ENCODE measurements at regions not wholly inside any gene's neighbourhood (a gene's known extent, or its start where the extent isn't known, plus 50 kb on each side); places are given as distances from the start of the nearest gene placed in this dataset.

DNA sequence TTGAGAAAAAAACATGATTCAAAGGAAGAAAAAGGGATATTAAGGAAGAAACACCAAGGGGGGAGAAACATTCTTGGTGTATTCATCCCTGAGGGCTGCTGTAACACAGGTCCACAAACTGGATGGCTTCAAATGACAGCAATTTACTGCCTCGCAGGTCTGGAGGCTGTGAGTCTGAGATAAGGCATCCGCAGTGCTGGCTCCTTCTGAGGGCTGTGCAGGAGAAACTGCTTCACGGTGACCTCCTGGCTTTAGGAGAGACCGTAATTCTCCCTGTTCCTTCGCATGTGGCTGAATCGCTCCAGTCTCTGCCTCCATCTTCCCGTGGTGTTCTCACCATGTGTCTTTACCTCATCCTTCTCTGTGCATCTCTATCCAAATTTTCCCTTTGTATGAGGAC lies 490.7 kb downstream of the EIPR1 start:
- H3K4me3 ChIP-seq (ENCODE audit: low read depth, low read length), result no peak overlapping the region
- in situ Hi-C loops (cut with HindIII; ENCODE audit: low sequenced_read_pairs), result no loop called here
- DNase-seq (ENCODE audit: low read depth), result no peak
- TF ChIP-seq, protein P1, sequence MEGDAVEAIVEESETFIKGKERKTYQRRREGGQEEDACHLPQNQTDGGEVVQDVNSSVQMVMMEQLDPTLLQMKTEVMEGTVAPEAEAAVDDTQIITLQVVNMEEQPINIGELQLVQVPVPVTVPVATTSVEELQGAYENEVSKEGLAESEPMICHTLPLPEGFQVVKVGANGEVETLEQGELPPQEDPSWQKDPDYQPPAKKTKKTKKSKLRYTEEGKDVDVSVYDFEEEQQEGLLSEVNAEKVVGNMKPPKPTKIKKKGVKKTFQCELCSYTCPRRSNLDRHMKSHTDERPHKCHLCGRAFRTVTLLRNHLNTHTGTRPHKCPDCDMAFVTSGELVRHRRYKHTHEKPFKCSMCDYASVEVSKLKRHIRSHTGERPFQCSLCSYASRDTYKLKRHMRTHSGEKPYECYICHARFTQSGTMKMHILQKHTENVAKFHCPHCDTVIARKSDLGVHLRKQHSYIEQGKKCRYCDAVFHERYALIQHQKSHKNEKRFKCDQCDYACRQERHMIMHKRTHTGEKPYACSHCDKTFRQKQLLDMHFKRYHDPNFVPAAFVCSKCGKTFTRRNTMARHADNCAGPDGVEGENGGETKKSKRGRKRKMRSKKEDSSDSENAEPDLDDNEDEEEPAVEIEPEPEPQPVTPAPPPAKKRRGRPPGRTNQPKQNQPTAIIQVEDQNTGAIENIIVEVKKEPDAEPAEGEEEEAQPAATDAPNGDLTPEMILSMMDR (IDR thresholded peaks at IDR 0.05; ENCODE audit: low read depth, low read length, missing control alignments), result no peak

DNA sequence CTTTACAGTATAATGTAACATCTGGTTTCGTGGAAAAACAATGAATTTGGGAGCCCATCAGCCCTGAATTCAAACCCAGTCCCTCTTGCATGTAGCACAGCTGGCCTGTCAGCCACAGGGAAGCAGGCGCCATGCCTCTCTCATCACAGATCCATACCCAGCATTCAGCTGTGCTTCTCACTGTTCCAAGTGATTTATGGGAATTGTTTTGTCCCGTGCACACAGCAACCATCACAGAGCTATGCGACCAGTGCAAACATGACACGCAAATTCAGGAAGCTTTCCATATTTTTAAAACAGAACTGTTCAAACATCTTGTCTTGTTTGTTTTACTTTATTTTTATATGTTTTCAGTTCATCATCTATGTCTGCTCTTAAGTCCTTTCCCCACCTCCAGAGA lies 496.1 kb downstream of the EIPR1 start:
- no peak for DNase-seq (ENCODE audit: low read depth)
- in situ Hi-C loops (cut with HindIII; ENCODE audit: low sequenced_read_pairs), result no loop called here
- no peak overlapping the region for H3K4me3 ChIP-seq (ENCODE audit: low read depth, low read length)
- TF ChIP-seq, protein P1 (IDR thresholded peaks at IDR 0.05; ENCODE audit: low read depth, low read length, missing control alignments), result no peak

DNA sequence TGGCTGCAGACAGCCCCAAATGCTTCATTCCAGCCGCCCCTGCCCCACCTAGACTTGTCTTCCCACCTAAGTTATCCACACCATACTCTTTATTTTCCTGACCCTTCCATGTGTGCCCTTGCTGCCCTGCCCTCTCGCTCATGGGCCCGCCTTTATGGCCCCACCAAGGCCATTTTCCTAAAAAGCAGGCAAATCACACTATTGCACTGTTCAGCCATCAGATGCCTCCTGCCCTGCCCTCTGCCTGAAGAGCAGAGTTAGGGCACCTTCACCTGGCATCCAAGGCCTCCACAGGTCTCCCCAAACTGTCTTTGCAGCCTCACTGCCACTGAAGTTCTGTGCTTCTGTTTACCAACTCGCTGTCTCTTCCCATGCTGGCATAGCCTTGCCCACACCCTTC lies 496.7 kb downstream of the EIPR1 start:
- no peak for DNase-seq (ENCODE audit: low read depth)
- TF ChIP-seq, protein P1 (IDR thresholded peaks at IDR 0.05; ENCODE audit: low read depth, low read length, missing control alignments), result no peak
- no peak overlapping the region for H3K4me3 ChIP-seq (ENCODE audit: low read depth, low read length)
- in situ Hi-C loops (cut with HindIII; ENCODE audit: low sequenced_read_pairs), result no loop called here

DNA sequence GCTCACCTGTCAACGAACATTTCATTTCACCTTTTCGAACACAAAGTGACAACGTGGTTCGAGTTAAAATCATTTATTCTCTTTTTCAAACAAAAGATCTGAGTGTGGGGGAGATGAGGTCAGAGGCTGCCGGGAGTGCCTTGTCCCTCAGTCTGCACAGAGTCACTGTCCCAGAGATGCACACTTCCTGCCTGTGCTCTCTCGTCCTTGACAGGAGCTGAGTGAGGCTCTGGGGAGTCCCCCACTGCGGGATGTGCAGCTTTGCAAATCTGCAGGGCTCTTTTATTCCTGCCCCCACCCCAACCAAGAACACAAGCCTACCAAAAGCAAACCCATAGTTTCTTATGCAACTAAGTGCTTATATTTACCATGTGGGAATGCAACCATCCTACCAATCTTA lies 497.8 kb downstream of the EIPR1 start:
- in situ Hi-C loops (cut with HindIII; ENCODE audit: low sequenced_read_pairs), result no loop called here
- DNase-seq (ENCODE audit: low read depth), result no peak
- TF ChIP-seq, protein P1 (IDR thresholded peaks at IDR 0.05; ENCODE audit: low read depth, low read length, missing control alignments), result no peak
- no peak overlapping the region for H3K4me3 ChIP-seq (ENCODE audit: low read depth, low read length)

- no peak overlapping the region for H3K4me3 ChIP-seq (ENCODE audit: low read depth, low read length)
- in situ Hi-C loops (cut with HindIII; ENCODE audit: low sequenced_read_pairs), result no loop called here
- no peak for DNase-seq (ENCODE audit: low read depth)
- TF ChIP-seq, protein P1 (IDR thresholded peaks at IDR 0.05; ENCODE audit: low read depth, low read length, missing control alignments), result no peak
These were observed 498.5 kb downstream of the EIPR1 start for GRCh38 chr2:2879071-2879470.

DNA sequence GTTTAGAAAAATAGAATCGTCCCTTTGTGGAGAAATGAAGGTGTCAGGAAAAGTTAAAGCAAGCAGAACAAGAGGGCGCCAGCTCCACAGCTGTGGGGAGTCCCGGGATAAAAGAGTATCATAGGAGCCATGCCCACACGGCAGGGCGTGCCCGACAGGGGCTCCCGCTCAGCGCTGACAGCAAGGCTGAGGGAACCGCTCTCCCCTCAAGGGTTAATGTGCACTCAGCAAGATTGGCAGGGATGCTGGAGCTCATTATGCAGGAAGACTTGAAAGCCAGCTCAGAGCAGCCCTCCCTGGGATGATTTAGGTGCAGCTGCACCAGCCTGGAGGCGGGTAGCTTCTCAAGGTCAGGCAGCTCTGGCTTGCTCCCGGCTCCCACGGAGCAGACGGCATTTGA lies 500.2 kb downstream of the EIPR1 start:
- TF ChIP-seq, protein P1 (IDR thresholded peaks at IDR 0.05; ENCODE audit: low read depth, low read length, missing control alignments), result no peak
- no peak for DNase-seq (ENCODE audit: low read depth)
- no peak overlapping the region for H3K4me3 ChIP-seq (ENCODE audit: low read depth, low read length)
- in situ Hi-C loops (cut with HindIII; ENCODE audit: low sequenced_read_pairs), result no loop called here

Measured in astrocyte of the cerebellum (primary cell).